ENCODE measurements at regions not wholly inside any gene's neighbourhood (a gene's known extent, or its start where the extent isn't known, plus 50 kb on each side); places are given as distances from the start of the nearest gene placed in this dataset.

- Histone ChIP-seq H3K27ac (peak overlapping the region in 3 of 12 donors; percentile 8 to 40 (median 24)), H3K9me3 (peaks cover 0 to 3% (median 0%) of the 10 kb centered on the region in 12 donors), H3K36me3 (no peaks in the 10 kb centered on the region), H3K4me1 (peaks cover 0 to 11% (median 0%) of the 10 kb centered on the region in 12 donors), H3K27me3 (no peaks in the 10 kb centered on the region), H3K4me3 (no peak overlapping the region)
- ATAC-seq (no peak), DNase-seq (no peak)
- intact Hi-C loops (cut with DNase I) = no loop called here
- TF ChIP-seq CTCF (IDR thresholded peaks at IDR 0.05) (no peak), POLR2A (IDR thresholded peaks at IDR 0.05) (no peak)
- WGBS, 4 donors = 21 to 66% (median 47%) methylated on average over 3 of the region's 3 CpGs
Observed at GRCh38 chr16:63602206-63602927, 1519.5 kb downstream of the CDH11 start.

GRCh38 chr16:63596716-63597115, 1525.1 kb downstream of the CDH11 start:
- Histone ChIP-seq H3K4me3 (no peak overlapping the region), H3K36me3 (no peaks in the 10 kb centered on the region), H3K4me1 (peaks cover 0 to 18% (median 0%) of the 10 kb centered on the region in 12 donors), H3K27ac (peak overlapping the region in 4 of 12 donors; percentile 2 to 31 (median 16)), H3K27me3 (no peaks in the 10 kb centered on the region), H3K9me3 (no peaks in the 10 kb centered on the region)
- DNase-seq (no peak), ATAC-seq (no peak)
- 41 to 59% (median 45%) methylated on average over 1 of the region's 1 CpG for WGBS, 4 donors
- intact Hi-C loops (cut with DNase I) = no loop called here
- no peak for TF ChIP-seq CTCF (IDR thresholded peaks at IDR 0.05)
- no peak for TF ChIP-seq POLR2A (IDR thresholded peaks at IDR 0.05)

- ATAC-seq (no peak), DNase-seq (no peak)
- TF ChIP-seq CTCF (IDR thresholded peaks at IDR 0.05) = no peak
- TF ChIP-seq POLR2A (IDR thresholded peaks at IDR 0.05) = no peak
- no peak overlapping the region for H3K4me3 ChIP-seq
- no peaks in the 10 kb centered on the region for H3K27me3 ChIP-seq
- H3K4me1 ChIP-seq = peaks cover 0 to 8% (median 0%) of the 10 kb centered on the region in 12 donors
- 71 to 81% (median 73%) methylated on average over 3 of the region's 3 CpGs for WGBS, 4 donors
- H3K36me3 ChIP-seq = no peaks in the 10 kb centered on the region
- intact Hi-C loops (cut with DNase I) = no loop called here
- no peak overlapping the region for H3K27ac ChIP-seq
- no peaks in the 10 kb centered on the region for H3K9me3 ChIP-seq
Observed at GRCh38 chr16:63592852-63593251, 1529.0 kb downstream of the CDH11 start.

- ATAC-seq (peak; percentile 92 to 96 (median 95)), DNase-seq (peak; percentile 57 to 76 (median 68))
- Histone ChIP-seq H3K4me1 (peaks cover 0 to 15% (median 0%) of the 10 kb centered on the region in 12 donors), H3K36me3 (no peaks in the 10 kb centered on the region), H3K27me3 (no peaks in the 10 kb centered on the region), H3K4me3 (no peak overlapping the region), H3K9me3 (no peaks in the 10 kb centered on the region), H3K27ac (peak overlapping the region in 9 of 12 donors; percentile 16 to 72 (median 36))
- 26 to 37% (median 30%) methylated on average over 5 of the region's 5 CpGs for WGBS, 4 donors
- TF ChIP-seq CTCF (IDR thresholded peaks at IDR 0.05) (no peak), POLR2A (IDR thresholded peaks at IDR 0.05) (no peak)
- intact Hi-C loops (cut with DNase I) = no loop called here
Observed at GRCh38 chr16:63581570-63581969, 1540.3 kb downstream of the CDH11 start.
